SK-N-SH (cell line): ENCODE measurements at regions not wholly inside any gene's neighbourhood (a gene's known extent, or its start where the extent isn't known, plus 50 kb on each side); places are given as distances from the start of the nearest gene placed in this dataset.

Experiments
- CTCF ChIA-PET: fragments of 300-600, 350-600 bp; formaldehyde crosslinking; extraction: SDS; loops from one replicate; lab custom pipeline; 2021; lab: Yijun Ruan, JAX
- POLR2A ChIA-PET: fragments of 350-600 bp; sonication (Branson Sonifier 250); formaldehyde crosslinking; extraction: SDS; loops from one replicate; lab custom pipeline; 2020; ENCODE audit warnings: antibody characterized with exemption, inconsistent platforms; lab: Yijun Ruan, JAX
- DNase-seq: peaks from one replicate; pipeline ENCODE4 v3.0.0; 2012
- H2AFZ ChIP-seq: fragments of 200-600 bp; sonication (generic); 2 replicates; pipeline ENCODE4 v1.8.1; 2016; ENCODE audit warnings: antibody characterized with exemption, mild to moderate bottlenecking, low read depth
- H3F3A ChIP-seq: fragments of 200-600 bp; sonication (generic); replicated peaks from 2 replicates; pipeline ENCODE3; 2016; ENCODE audit warnings: antibody characterized with exemption, mild to moderate bottlenecking; ENCODE audit not compliant: insufficient read depth
- H3K27ac ChIP-seq, 2 experiments: fragments of 200-500 bp in 1 of 2; fragments of 200-600 bp in 1 of 2; sonication (Bioruptor generic) in 1 of 2; sonication (generic), shearing (Covaris generic) in 1 of 2; 2 replicates each; pipeline versions ENCODE4 v1.5.1 to v1.6.1; 2014 to 2016; ENCODE audit warnings: low read depth in 2 of 2, inconsistent platforms in 1 of 2, low read length in 1 of 2, mild to moderate bottlenecking in 1 of 2, mixed read lengths in 1 of 2
- H3K27me3 ChIP-seq: fragments of 200-600 bp; sonication (generic), shearing (Covaris generic); 2 replicates; pipeline ENCODE4 v1.6.1; 2016; ENCODE audit warnings: mixed run types; ENCODE audit not compliant: insufficient read depth
- H3K36me3 ChIP-seq, 2 experiments: fragments of 200-500 bp in 1 of 2; fragments of 200-600 bp in 1 of 2; sonication (Bioruptor generic) in 1 of 2; sonication (generic) in 1 of 2; replicated peaks in 1 of 2; 2 replicates each; pipeline versions ENCODE3 to v1.5.1; 2014 to 2016; ENCODE audit warnings: low read length in 1 of 2, mild to moderate bottlenecking in 1 of 2; ENCODE audit not compliant: insufficient read depth in 2 of 2, control insufficient read depth in 1 of 2
- H3K4me1 ChIP-seq, 2 experiments: fragments of 200-500 bp in 1 of 2; fragments of 200-600 bp in 1 of 2; sonication (Bioruptor generic) in 1 of 2; sonication (generic), shearing (Covaris generic) in 1 of 2; 2 replicates each; pipeline versions ENCODE4 v1.5.1 to v1.6.1; 2014 to 2016; ENCODE audit warnings: low read depth in 1 of 2, low read length in 1 of 2, mixed run types in 1 of 2; ENCODE audit not compliant: insufficient read depth in 2 of 2, control insufficient read depth in 1 of 2
- H3K4me2 ChIP-seq: fragments of 200-600 bp; sonication (generic), shearing (Covaris generic); 2 replicates; pipeline ENCODE4 v1.6.1; 2017; ENCODE audit warnings: mixed run types
- H3K4me3 ChIP-seq, 2 experiments: fragments of 200-500 bp in 1 of 2; fragments of 200-600 bp in 1 of 2; sonication (Bioruptor generic) in 1 of 2; sonication (generic), shearing (Covaris generic) in 1 of 2; 2 replicates each; pipeline versions ENCODE4 v1.5.1 to v1.8.1; 2014 to 2016; ENCODE audit warnings: low read depth in 2 of 2, inconsistent platforms in 1 of 2, low read length in 1 of 2, mild to moderate bottlenecking in 1 of 2, mixed read lengths in 1 of 2, moderate library complexity in 1 of 2
- H3K79me2 ChIP-seq: fragments of 200-600 bp; sonication (generic); 2 replicates; pipeline ENCODE4 v1.8.1; 2017; ENCODE audit warnings: mild to moderate bottlenecking; ENCODE audit not compliant: insufficient read depth
- H3K9ac ChIP-seq: fragments of 200-600 bp; sonication (generic); 2 replicates; pipeline ENCODE4 v1.6.1; 2017; ENCODE audit warnings: mixed run types
- H3K9me2 ChIP-seq: fragments of 200-600 bp; sonication (generic); 2 replicates; pipeline ENCODE4 v1.6.1; 2017; ENCODE audit warnings: mixed run types
- H3K9me3 ChIP-seq: fragments of 200-600 bp; sonication (generic); 2 replicates; pipeline ENCODE4 v1.6.1; 2017; ENCODE audit warnings: mixed run types, mild to moderate bottlenecking, moderate library complexity
- H4K20me1 ChIP-seq: fragments of 200-600 bp; sonication (generic); 2 replicates; pipeline ENCODE4 v1.6.1; 2017; ENCODE audit warnings: mild to moderate bottlenecking, mixed run types; ENCODE audit not compliant: insufficient read depth
- CHD2 ChIP-seq: fragments of 150-350 bp; IDR thresholded peaks from 2 replicates; pipeline ENCODE4 v1.6.1; 2018; ENCODE audit warnings: low read length; ENCODE audit not compliant: partially characterized antibody
- CTCF ChIP-seq: fragments of 200-600 bp; sonication (generic); IDR thresholded peaks from 2 replicates; pipeline ENCODE4 v1.6.1; 2017; ENCODE audit warnings: antibody characterized with exemption, mild to moderate bottlenecking, moderate library complexity
- ELF1 ChIP-seq: IDR thresholded peaks from 2 replicates; pipeline ENCODE4 v1.4.0; 2012
- FOXM1 ChIP-seq: IDR thresholded peaks from 2 replicates; pipeline ENCODE4 v1.4.0; 2012; ENCODE audit warnings: low read depth, mild to moderate bottlenecking
- GABPA ChIP-seq: IDR thresholded peaks from 2 replicates; pipeline ENCODE4 v1.4.0; 2012; ENCODE audit warnings: low read depth, mild to moderate bottlenecking
- GATA2 ChIP-seq: sonication (generic); formaldehyde crosslinking; IDR thresholded peaks from 2 replicates; pipeline ENCODE4 v1.5.0; 2020; ENCODE audit warnings: mild to moderate bottlenecking, missing genetic modification reagents
- IRF3 ChIP-seq: fragments of 150-350 bp; IDR thresholded peaks from 2 replicates; pipeline ENCODE4 v1.6.1; 2016; ENCODE audit warnings: mild to moderate bottlenecking, low read depth, low read length
- JUND ChIP-seq: IDR thresholded peaks from 2 replicates; pipeline ENCODE4 v1.4.0; 2012
- MAX ChIP-seq: IDR thresholded peaks from 2 replicates; pipeline ENCODE4 v1.4.0; 2012; ENCODE audit warnings: low read depth
- MEF2A ChIP-seq: IDR thresholded peaks from 2 replicates; pipeline ENCODE4 v1.4.0; 2012; ENCODE audit warnings: low read depth, borderline replicate concordance
- MXI1 ChIP-seq: IDR thresholded peaks from 2 replicates; pipeline ENCODE4 v1.6.1; 2012; ENCODE audit warnings: mild to moderate bottlenecking, low read depth, low read length, improper control_type of control experiment
- NFIC ChIP-seq: IDR thresholded peaks from 2 replicates; pipeline ENCODE4 v1.4.0; 2012; ENCODE audit warnings: borderline replicate concordance
- POLR2AphosphoS5 ChIP-seq: IDR thresholded peaks from 2 replicates; pipeline ENCODE4 v1.6.1; 2012; ENCODE audit warnings: low read depth, low read length
- RAD21 ChIP-seq: IDR thresholded peaks from 2 replicates; pipeline ENCODE4 v1.6.1; 2012; ENCODE audit warnings: mild to moderate bottlenecking, low read length
- RFX5 ChIP-seq: IDR thresholded peaks from 2 replicates; pipeline ENCODE4 v1.6.1; 2012; ENCODE audit warnings: mild to moderate bottlenecking, improper control_type of control experiment, low read length
- RXRA ChIP-seq: IDR thresholded peaks from 2 replicates; pipeline ENCODE4 v1.4.0; 2012; ENCODE audit warnings: low read depth, mild to moderate bottlenecking, borderline replicate concordance
- SIN3A ChIP-seq: IDR thresholded peaks from 2 replicates; pipeline ENCODE4 v1.6.1; 2012; ENCODE audit warnings: low read depth, mild to moderate bottlenecking, low read length, moderate library complexity, borderline replicate concordance
- TAF1 ChIP-seq: IDR thresholded peaks from 2 replicates; pipeline ENCODE4 v1.6.1; 2012; ENCODE audit warnings: low read depth, mild to moderate bottlenecking, low read length, moderate library complexity, borderline replicate concordance
- TCF12 ChIP-seq: IDR thresholded peaks from 2 replicates; pipeline ENCODE4 v1.4.0; 2012
- TEAD4 ChIP-seq: IDR thresholded peaks from 2 replicates; pipeline ENCODE4 v1.4.0; 2012; ENCODE audit warnings: mild to moderate bottlenecking, borderline replicate concordance; ENCODE audit not compliant: insufficient read depth
- USF1 ChIP-seq: IDR thresholded peaks from 2 replicates; pipeline ENCODE4 v1.4.0; 2012; ENCODE audit warnings: low read depth, borderline replicate concordance
- YY1 ChIP-seq: IDR thresholded peaks from 2 replicates; pipeline ENCODE4 v1.4.0; 2012; ENCODE audit warnings: low read depth, mild to moderate bottlenecking
- WGBS: methylation state at CpG from one replicate; pipeline ENCODE4 v1.1.6; 2017; ENCODE audit warnings: low lambda C conversion rate; 5-methylcytosine and 5-hydroxymethylcytosine counted together
- TF ChIP-seq, protein P1 (sequence below): IDR thresholded peaks from 2 replicates; pipeline ENCODE4 v1.6.1; 2012; ENCODE audit warnings: mild to moderate bottlenecking, low read depth, low read length, moderate library complexity

DNA sequence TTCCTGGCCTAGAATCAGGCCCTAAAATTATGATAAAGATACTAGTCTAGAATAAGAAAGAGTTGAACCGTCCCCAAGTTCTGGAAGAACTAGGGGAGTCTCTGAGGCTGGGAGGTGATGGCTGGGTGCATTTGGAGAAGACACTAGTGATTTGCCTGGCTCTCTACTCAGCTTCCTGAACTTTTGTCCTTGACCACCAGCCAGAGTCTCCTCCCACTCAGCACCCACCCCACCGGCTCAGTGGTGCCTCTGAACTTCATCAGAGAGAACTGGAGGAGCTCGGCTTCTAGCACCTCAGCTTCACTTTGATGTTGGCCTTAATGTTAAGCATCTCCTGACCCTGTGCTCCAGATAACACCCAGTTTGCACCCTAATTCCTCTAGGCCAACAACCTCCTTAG, 73.0 kb downstream of the PERP start:
- CTCF ChIA-PET = no interaction called here

DNA sequence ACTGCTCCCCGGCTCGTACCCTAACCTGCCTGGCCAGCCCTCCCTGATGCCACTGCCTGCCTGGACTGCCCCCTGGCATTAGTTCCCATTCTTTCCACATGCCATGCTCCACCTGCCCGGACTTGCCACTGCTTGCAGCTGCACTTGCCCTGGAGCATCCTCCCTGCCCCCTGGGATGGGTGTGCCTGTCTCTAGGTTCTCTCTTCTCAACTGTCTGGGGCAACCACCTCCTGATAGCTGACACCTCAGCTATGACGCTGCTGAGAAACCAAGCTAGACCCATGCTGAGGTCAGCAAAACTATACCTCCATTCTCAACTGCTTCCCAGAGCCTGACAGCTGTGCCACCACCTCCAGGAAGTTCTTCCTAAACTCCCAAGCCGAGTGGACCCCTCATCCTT, 72.1 kb downstream of the PERP start:
- Histone ChIP-seq H2AFZ (no peak overlapping the region), H3K4me3 (no peak overlapping the region), H3K4me1 (no peaks in the 10 kb centered on the region), H3K4me2 (no peak overlapping the region), H3K79me2 (no peaks in the 10 kb centered on the region), H3K27ac (no peak overlapping the region), H4K20me1 (no peaks in the 10 kb centered on the region), H3K36me3 (no peaks in the 10 kb centered on the region), H3K9me2 (no peaks in the 10 kb centered on the region), H3F3A (no peaks in the 10 kb centered on the region), H3K9ac (no peak overlapping the region), H3K9me3 (no peaks in the 10 kb centered on the region), H3K27me3 (no peaks in the 10 kb centered on the region)
- 10% methylated on average over 5 of the region's 5 CpGs for WGBS
- DNase-seq = no peak
- ChIA-PET POLR2A (no interaction called here), CTCF (no interaction called here)
- TF ChIP-seq MEF2A (no peak), RFX5 (no peak), SIN3A (no peak), FOXM1 (no peak), IRF3 (no peak), TAF1 (no peak), TEAD4 (no peak), MAX (no peak), ELF1 (no peak), CTCF (no peak), NFIC (no peak), TCF12 (no peak), YY1 (no peak)

More for the DNA sequence above, 73.0 kb downstream of the PERP start:
- Histone ChIP-seq H3K4me3 (no peak overlapping the region), H3K27me3 (no peaks in the 10 kb centered on the region), H3F3A (no peaks in the 10 kb centered on the region), H3K4me1 (no peaks in the 10 kb centered on the region), H3K27ac (no peak overlapping the region), H3K79me2 (no peaks in the 10 kb centered on the region), H3K9me3 (no peaks in the 10 kb centered on the region), H3K4me2 (no peak overlapping the region), H3K9me2 (no peaks in the 10 kb centered on the region), H3K36me3 (no peaks in the 10 kb centered on the region), H3K9ac (no peak overlapping the region), H4K20me1 (no peaks in the 10 kb centered on the region), H2AFZ (no peak overlapping the region)
- TF ChIP-seq MEF2A (no peak), RFX5 (no peak), USF1 (no peak), POLR2AphosphoS5 (no peak), RXRA (no peak), MXI1 (no peak), TEAD4 (no peak), GABPA (no peak), JUND (no peak), CHD2 (no peak), GATA2 (CRISPR knock-in tag) (no peak), RAD21 (no peak), NFIC (no peak), YY1 (no peak), FOXM1 (no peak)
- TF ChIP-seq, protein P1, sequence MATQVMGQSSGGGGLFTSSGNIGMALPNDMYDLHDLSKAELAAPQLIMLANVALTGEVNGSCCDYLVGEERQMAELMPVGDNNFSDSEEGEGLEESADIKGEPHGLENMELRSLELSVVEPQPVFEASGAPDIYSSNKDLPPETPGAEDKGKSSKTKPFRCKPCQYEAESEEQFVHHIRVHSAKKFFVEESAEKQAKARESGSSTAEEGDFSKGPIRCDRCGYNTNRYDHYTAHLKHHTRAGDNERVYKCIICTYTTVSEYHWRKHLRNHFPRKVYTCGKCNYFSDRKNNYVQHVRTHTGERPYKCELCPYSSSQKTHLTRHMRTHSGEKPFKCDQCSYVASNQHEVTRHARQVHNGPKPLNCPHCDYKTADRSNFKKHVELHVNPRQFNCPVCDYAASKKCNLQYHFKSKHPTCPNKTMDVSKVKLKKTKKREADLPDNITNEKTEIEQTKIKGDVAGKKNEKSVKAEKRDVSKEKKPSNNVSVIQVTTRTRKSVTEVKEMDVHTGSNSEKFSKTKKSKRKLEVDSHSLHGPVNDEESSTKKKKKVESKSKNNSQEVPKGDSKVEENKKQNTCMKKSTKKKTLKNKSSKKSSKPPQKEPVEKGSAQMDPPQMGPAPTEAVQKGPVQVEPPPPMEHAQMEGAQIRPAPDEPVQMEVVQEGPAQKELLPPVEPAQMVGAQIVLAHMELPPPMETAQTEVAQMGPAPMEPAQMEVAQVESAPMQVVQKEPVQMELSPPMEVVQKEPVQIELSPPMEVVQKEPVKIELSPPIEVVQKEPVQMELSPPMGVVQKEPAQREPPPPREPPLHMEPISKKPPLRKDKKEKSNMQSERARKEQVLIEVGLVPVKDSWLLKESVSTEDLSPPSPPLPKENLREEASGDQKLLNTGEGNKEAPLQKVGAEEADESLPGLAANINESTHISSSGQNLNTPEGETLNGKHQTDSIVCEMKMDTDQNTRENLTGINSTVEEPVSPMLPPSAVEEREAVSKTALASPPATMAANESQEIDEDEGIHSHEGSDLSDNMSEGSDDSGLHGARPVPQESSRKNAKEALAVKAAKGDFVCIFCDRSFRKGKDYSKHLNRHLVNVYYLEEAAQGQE = no peak
- 14% methylated on average over 3 of the region's 3 CpGs for WGBS
- POLR2A ChIA-PET = no interaction called here
- DNase-seq = no peak
